Common myeloid progenitor, CD34-positive (primary cell): ENCODE measurements at regions not wholly inside any gene's neighbourhood (a gene's known extent, or its start where the extent isn't known, plus 50 kb on each side); places are given as distances from the start of the nearest gene placed in this dataset.

ENCODE experiments used
- CTCF ChIA-PET: fragments of 350-600 bp; sonication (Branson Sonifier 250); formaldehyde crosslinking; loops from one replicate; lab custom pipeline; 2021; ENCODE audit warnings: antibody characterized with exemption; lab: Charles Lee
- POLR2A ChIA-PET: fragments of 350-600 bp; sonication (Branson Sonifier 250); formaldehyde crosslinking; loops from one replicate; lab custom pipeline; 2021; ENCODE audit warnings: antibody characterized with exemption; lab: Charles Lee
- DNase-seq, 3 donors: peaks; one replicate each; pipeline versions ENCODE4 v3.0.0 to v3.0.0-alpha.2; 2013
- H3K27ac ChIP-seq, 2 experiments: 1 replicate in 1 of 2; 2 replicates in 1 of 2; pipeline ENCODE4 v1.7.0; 2013; ENCODE audit warnings: inconsistent platforms in 2 of 2, low read length in 2 of 2, mild to moderate bottlenecking in 2 of 2, low read depth in 1 of 2, moderate library complexity in 1 of 2; ENCODE audit not compliant: severe bottlenecking in 2 of 2, insufficient read depth in 1 of 2, poor library complexity in 1 of 2
- H3K27me3 ChIP-seq, 5 experiments: replicated peaks in 2 of 5; 1 replicate in 3 of 5; 2 replicates in 2 of 5; pipeline versions ENCODE4 v1.6.1 to v1.7.0; 2013; ENCODE audit warnings: low read length in 4 of 5, mild to moderate bottlenecking in 2 of 5, moderate library complexity in 2 of 5, inconsistent platforms in 1 of 5; ENCODE audit not compliant: insufficient read depth in 5 of 5, control insufficient read depth in 4 of 5
- H3K36me3 ChIP-seq, 4 experiments: 1 replicate in 2 of 4; 2 replicates in 2 of 4; pipeline versions ENCODE4 v1.6.1 to v1.7.0; 2013; ENCODE audit warnings: low read length in 3 of 4, control low read depth in 1 of 4, mild to moderate bottlenecking in 1 of 4; ENCODE audit not compliant: control insufficient read depth in 4 of 4, insufficient read depth in 4 of 4
- H3K4me1 ChIP-seq, 4 experiments: 1 replicate in 3 of 4; 2 replicates in 1 of 4; pipeline versions ENCODE4 v1.6.1 to v1.7.1; 2013; ENCODE audit warnings: low read length in 3 of 4, mild to moderate bottlenecking in 3 of 4, control low read depth in 1 of 4, inconsistent platforms in 1 of 4, moderate library complexity in 1 of 4; ENCODE audit not compliant: control insufficient read depth in 4 of 4, insufficient read depth in 4 of 4; ENCODE audit errors: control extremely low read depth in 1 of 4
- H3K4me3 ChIP-seq, 7 experiments: 1 replicate in 4 of 7; 2 replicates in 3 of 7; pipeline versions ENCODE4 v1.5.1 to v1.7.0; 2013; ENCODE audit warnings: mild to moderate bottlenecking in 7 of 7, low read length in 6 of 7, moderate library complexity in 6 of 7, inconsistent platforms in 2 of 7, low read depth in 2 of 7, control low read depth in 1 of 7; ENCODE audit not compliant: insufficient read depth in 4 of 7, control insufficient read depth in 1 of 7; ENCODE audit errors: extremely low read depth in 1 of 7
- H3K9me3 ChIP-seq, 5 experiments: 1 replicate in 4 of 5; 2 replicates in 1 of 5; pipeline versions ENCODE4 v1.6.1 to v1.7.1; 2013; ENCODE audit warnings: low read length in 4 of 5, mild to moderate bottlenecking in 2 of 5, inconsistent platforms in 1 of 5, low read depth in 1 of 5, moderate library complexity in 1 of 5; ENCODE audit not compliant: control insufficient read depth in 4 of 5, insufficient read depth in 2 of 5; ENCODE audit errors: control extremely low read depth in 1 of 5
- WGBS: methylation state at CpG from one replicate; pipeline ENCODE4 v1.1.5; 2013; ENCODE audit not compliant: insufficient coverage; 5-methylcytosine and 5-hydroxymethylcytosine counted together

GRCh38 chr2:173451941-173452340, 97.3 kb downstream of the CDCA7 start:
- DNase-seq, result no peak
- no peaks in the 10 kb centered on the region for H3K27me3 ChIP-seq
- H3K27ac ChIP-seq, result no peak overlapping the region
- no peaks in the 10 kb centered on the region for H3K9me3 ChIP-seq
- 98% methylated on average over 4 of the region's 4 CpGs for WGBS
- H3K4me3 ChIP-seq, result no peak overlapping the region
- no peaks in the 10 kb centered on the region for H3K4me1 ChIP-seq
- ChIA-PET CTCF (interaction anchor here (1.4 kb wide), 1 partner anchor 49 kb away, joined by 3 read pairs; no protein-coding TSS in a partner anchor), POLR2A (no interaction called here)
- no peaks in the 10 kb centered on the region for H3K36me3 ChIP-seq

DNA sequence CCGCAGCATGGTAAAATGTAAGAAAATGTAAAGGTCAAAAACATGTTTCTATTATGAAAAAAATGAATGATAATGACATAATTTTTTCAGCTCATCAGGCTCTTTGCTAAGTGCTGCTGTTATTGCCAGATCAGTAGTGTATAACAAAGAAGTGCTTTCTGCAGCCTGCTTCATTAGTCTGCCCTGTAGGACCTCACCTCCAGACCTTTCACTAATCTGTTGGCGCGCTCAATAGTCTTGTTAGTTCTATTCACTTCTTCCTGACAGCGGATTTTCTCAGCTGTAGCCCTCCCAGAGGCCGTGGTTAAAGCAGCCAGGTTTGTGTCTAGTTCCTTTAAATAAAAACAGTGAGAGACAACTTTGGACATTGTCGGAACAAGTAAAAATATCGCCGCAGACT, 97.7 kb downstream of the CDCA7 start:
- H3K27me3 ChIP-seq, result no peaks in the 10 kb centered on the region
- no peaks in the 10 kb centered on the region for H3K4me1 ChIP-seq
- DNase-seq, result no peak
- H3K9me3 ChIP-seq, result no peaks in the 10 kb centered on the region
- no peaks in the 10 kb centered on the region for H3K36me3 ChIP-seq
- POLR2A ChIA-PET, result no interaction called here
- CTCF ChIA-PET, result no interaction called here
- no peak overlapping the region for H3K27ac ChIP-seq
- WGBS, result 91% methylated on average over 4 of the region's 8 CpGs
- no peak overlapping the region for H3K4me3 ChIP-seq

GRCh38 chr2:173456960-173457359, 102.3 kb downstream of the CDCA7 start:
- no peaks in the 10 kb centered on the region for H3K4me1 ChIP-seq
- DNase-seq, result no peak
- no peak overlapping the region for H3K27ac ChIP-seq
- H3K9me3 ChIP-seq, result no peaks in the 10 kb centered on the region
- no peaks in the 10 kb centered on the region for H3K27me3 ChIP-seq
- H3K36me3 ChIP-seq, result no peaks in the 10 kb centered on the region
- WGBS, result 92% methylated on average over 8 of the region's 10 CpGs
- H3K4me3 ChIP-seq, result no peak overlapping the region
- POLR2A ChIA-PET, result no interaction called here
- CTCF ChIA-PET, result no interaction called here

GRCh38 chr2:173457366-173457765, 102.7 kb downstream of the CDCA7 start:
- no peak overlapping the region for H3K4me3 ChIP-seq
- H3K27me3 ChIP-seq, result peaks cover 0 to 2% (median 0%) of the 10 kb centered on the region in 5 experiments
- H3K9me3 ChIP-seq, result no peaks in the 10 kb centered on the region
- POLR2A ChIA-PET, result no interaction called here
- H3K27ac ChIP-seq, result no peak overlapping the region
- DNase-seq, result no peak
- no peaks in the 10 kb centered on the region for H3K36me3 ChIP-seq
- CTCF ChIA-PET, result no interaction called here
- 98% methylated on average over 7 of the region's 7 CpGs for WGBS
- no peaks in the 10 kb centered on the region for H3K4me1 ChIP-seq

DNA sequence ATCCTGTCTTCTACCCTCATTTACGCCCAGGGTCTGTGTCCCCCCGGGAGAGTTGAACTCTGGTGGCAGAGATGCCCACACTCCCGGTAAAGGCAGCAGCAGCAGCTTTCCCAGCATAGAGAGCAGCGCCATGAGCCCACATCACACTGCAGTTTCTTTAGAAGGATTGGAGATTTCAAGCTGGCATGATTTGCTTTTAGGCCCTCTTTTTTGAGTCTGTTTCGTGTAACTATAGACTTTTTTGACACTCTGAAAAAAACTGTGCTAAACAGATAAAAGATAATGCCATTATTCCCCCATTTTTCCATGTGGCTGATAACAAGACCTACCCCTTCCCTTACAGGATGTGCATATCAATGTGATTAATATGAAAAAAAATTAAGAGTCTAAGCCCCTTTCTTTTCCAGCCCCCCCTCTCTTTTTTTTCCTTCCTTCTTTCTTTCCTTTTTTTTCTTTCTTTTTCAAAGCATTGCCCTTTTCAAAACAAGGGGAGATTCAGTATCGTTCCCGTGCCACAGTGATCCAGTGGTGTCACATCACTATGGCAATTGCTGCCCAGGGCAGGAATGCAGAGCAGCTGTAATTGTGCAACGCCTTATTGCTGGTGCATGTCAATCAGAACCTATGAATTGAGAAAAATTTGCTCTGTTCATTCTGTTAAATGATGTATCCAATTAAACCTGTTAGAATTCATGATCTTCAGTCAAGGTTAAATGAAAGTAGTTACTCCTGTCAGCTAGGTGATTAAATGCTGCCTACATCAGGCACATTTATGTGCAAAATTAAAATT, 104.5 kb downstream of the CDCA7 start:
- CTCF ChIA-PET, result interaction anchor here (0.8 kb wide), 1 partner anchor 59 kb away, joined by 3 read pairs; no protein-coding TSS in a partner anchor
- H3K27me3 ChIP-seq, result peaks cover 0 to 3% (median 0%) of the 10 kb centered on the region in 5 experiments
- no peak overlapping the region for H3K27ac ChIP-seq
- no peak overlapping the region for H3K4me3 ChIP-seq
- H3K36me3 ChIP-seq, result no peaks in the 10 kb centered on the region
- POLR2A ChIA-PET, result no interaction called here
- no peak for DNase-seq
- H3K9me3 ChIP-seq, result no peaks in the 10 kb centered on the region
- H3K4me1 ChIP-seq, result peaks cover 0 to 8% (median 5%) of the 10 kb centered on the region in 4 experiments
- WGBS, result 100% methylated on average over 5 of the region's 8 CpGs

- Histone ChIP-seq H3K36me3 (no peaks in the 10 kb centered on the region), H3K27me3 (peaks cover 0 to 3% (median 0%) of the 10 kb centered on the region in 5 experiments), H3K4me1 (peaks cover 0 to 8% (median 5%) of the 10 kb centered on the region in 4 experiments), H3K9me3 (no peaks in the 10 kb centered on the region), H3K4me3 (peak overlapping the region in 2 of 7 experiments; percentile 8 to 14), H3K27ac (no peak overlapping the region)
- DNase-seq, result peak in 2 of 3 donors; percentile 24 to 37
- POLR2A ChIA-PET, result no interaction called here
- WGBS, result 68% methylated on average over 11 of the region's 14 CpGs
- CTCF ChIA-PET, result interaction anchor here (1.6 kb wide), 1 partner anchor 15 kb away, joined by 3 read pairs; no protein-coding TSS in a partner anchor
These were observed 108.5 kb downstream of the CDCA7 start for GRCh38 chr2:173462892-173463840.
